Smooth muscle cell (in vitro differentiated cells): ENCODE measurements at regions not wholly inside any gene's neighbourhood (a gene's known extent, or its start where the extent isn't known, plus 50 kb on each side); places are given as distances from the start of the nearest gene placed in this dataset.
A peak's percentile ranks its signal among the peaks of the same experiment; 100 is the strongest.

Experiments
- DNase-seq: peaks from one replicate; lab custom pipeline; 2025; ENCODE audit not compliant: unreplicated experiment; lab: John Stamatoyannopoulos, UW
- H2AFZ ChIP-seq: fragments of 200-600 bp; sonication (generic); 2 replicates; pipeline ENCODE4 v1.6.0; 2016; ENCODE audit warnings: antibody characterized with exemption, low read depth, mild to moderate bottlenecking
- H3F3A ChIP-seq: fragments of 200-600 bp; sonication (generic); 2 replicates; pipeline ENCODE4 v1.6.0; 2017; ENCODE audit warnings: antibody characterized with exemption, low read depth
- H3K27ac ChIP-seq: fragments of 200-600 bp; sonication (generic); 2 replicates; pipeline ENCODE4 v1.5.1; 2016; ENCODE audit warnings: low read depth, mild to moderate bottlenecking
- H3K27me3 ChIP-seq: fragments of 200-600 bp; sonication (generic); 2 replicates; pipeline ENCODE4 v1.6.1; 2016; ENCODE audit warnings: low read depth, mild to moderate bottlenecking
- H3K36me3 ChIP-seq: fragments of 200-600 bp; sonication (generic); 2 replicates; pipeline ENCODE4 v1.5.1; 2016; ENCODE audit warnings: low read depth
- H3K4me1 ChIP-seq: fragments of 200-600 bp; sonication (generic); 2 replicates; pipeline ENCODE4 v1.5.1; 2016; ENCODE audit warnings: low read depth
- H3K4me2 ChIP-seq: fragments of 200-600 bp; sonication (generic); 2 replicates; pipeline ENCODE4 v1.6.0; 2016; ENCODE audit warnings: mild to moderate bottlenecking
- H3K4me3 ChIP-seq: fragments of 200-600 bp; sonication (generic); 2 replicates; pipeline ENCODE4 v1.5.1; 2016; ENCODE audit warnings: mild to moderate bottlenecking
- H3K79me2 ChIP-seq: fragments of 200-600 bp; sonication (generic); 2 replicates; pipeline ENCODE4 v1.6.0; 2016; ENCODE audit warnings: low read depth, mild to moderate bottlenecking
- H3K9ac ChIP-seq: fragments of 200-600 bp; sonication (generic); 2 replicates; pipeline ENCODE4 v1.6.0; 2016; ENCODE audit warnings: low read depth
- H3K9me3 ChIP-seq: fragments of 200-600 bp; sonication (generic); replicated peaks from 2 replicates; pipeline ENCODE4 v1.5.1; 2016; ENCODE audit warnings: low read depth
- H4K20me1 ChIP-seq: fragments of 200-600 bp; sonication (generic); 2 replicates; pipeline ENCODE4 v1.6.0; 2016; ENCODE audit warnings: low read depth
- WGBS: methylation state at CpG from one replicate; pipeline ENCODE4 v1.1.7; 2016; ENCODE audit warnings: low lambda C conversion rate; 5-methylcytosine and 5-hydroxymethylcytosine counted together
- TF ChIP-seq, protein P1 (sequence below): fragments of 200-600 bp; sonication (generic); IDR thresholded peaks from 2 replicates; pipeline ENCODE4 v1.5.1; 2017; ENCODE audit warnings: borderline replicate concordance, mild to moderate bottlenecking, antibody characterized with exemption; ENCODE audit not compliant: insufficient read depth, poor library complexity, severe bottlenecking

GRCh38 chr14:75333606-75334548 lies 55.2 kb downstream of the FOS start:
- Histone ChIP-seq H3F3A (no peaks in the 10 kb centered on the region), H2AFZ (no peak overlapping the region), H4K20me1 (no peaks in the 10 kb centered on the region), H3K4me1 (no peaks in the 10 kb centered on the region), H3K4me3 (no peak overlapping the region), H3K79me2 (no peaks in the 10 kb centered on the region), H3K9me3 (no peaks in the 10 kb centered on the region), H3K36me3 (no peaks in the 10 kb centered on the region), H3K27me3 (no peaks in the 10 kb centered on the region), H3K4me2 (no peak overlapping the region), H3K9ac (no peak overlapping the region), H3K27ac (no peak overlapping the region)
- DNase-seq: no peak
- 88% methylated on average over 32 of the region's 36 CpGs for WGBS
- TF ChIP-seq, protein P1, sequence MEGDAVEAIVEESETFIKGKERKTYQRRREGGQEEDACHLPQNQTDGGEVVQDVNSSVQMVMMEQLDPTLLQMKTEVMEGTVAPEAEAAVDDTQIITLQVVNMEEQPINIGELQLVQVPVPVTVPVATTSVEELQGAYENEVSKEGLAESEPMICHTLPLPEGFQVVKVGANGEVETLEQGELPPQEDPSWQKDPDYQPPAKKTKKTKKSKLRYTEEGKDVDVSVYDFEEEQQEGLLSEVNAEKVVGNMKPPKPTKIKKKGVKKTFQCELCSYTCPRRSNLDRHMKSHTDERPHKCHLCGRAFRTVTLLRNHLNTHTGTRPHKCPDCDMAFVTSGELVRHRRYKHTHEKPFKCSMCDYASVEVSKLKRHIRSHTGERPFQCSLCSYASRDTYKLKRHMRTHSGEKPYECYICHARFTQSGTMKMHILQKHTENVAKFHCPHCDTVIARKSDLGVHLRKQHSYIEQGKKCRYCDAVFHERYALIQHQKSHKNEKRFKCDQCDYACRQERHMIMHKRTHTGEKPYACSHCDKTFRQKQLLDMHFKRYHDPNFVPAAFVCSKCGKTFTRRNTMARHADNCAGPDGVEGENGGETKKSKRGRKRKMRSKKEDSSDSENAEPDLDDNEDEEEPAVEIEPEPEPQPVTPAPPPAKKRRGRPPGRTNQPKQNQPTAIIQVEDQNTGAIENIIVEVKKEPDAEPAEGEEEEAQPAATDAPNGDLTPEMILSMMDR: no peak

GRCh38 chr14:75334549-75335051 lies 56.0 kb downstream of the FOS start:
- TF ChIP-seq, protein P1: no peak
- Histone ChIP-seq H3K4me3 (no peak overlapping the region), H2AFZ (no peak overlapping the region), H3K36me3 (no peaks in the 10 kb centered on the region), H3K27ac (no peak overlapping the region), H3K9ac (no peak overlapping the region), H4K20me1 (no peaks in the 10 kb centered on the region), H3K27me3 (no peaks in the 10 kb centered on the region), H3F3A (no peaks in the 10 kb centered on the region), H3K9me3 (no peaks in the 10 kb centered on the region), H3K4me2 (peak overlapping the region; percentile 66), H3K79me2 (no peaks in the 10 kb centered on the region), H3K4me1 (no peaks in the 10 kb centered on the region)
- DNase-seq: no peak
- WGBS: 62% methylated on average over 10 of the region's 10 CpGs

GRCh38 chr14:75335571-75335970 lies 56.9 kb downstream of the FOS start:
- TF ChIP-seq, protein P1: no peak
- WGBS: 90% methylated on average over 6 of the region's 6 CpGs

GRCh38 chr14:75338398-75338797 lies 59.8 kb downstream of the FOS start:
- no peaks in the 10 kb centered on the region for H3K9me3 ChIP-seq

More at GRCh38 chr14:75335571-75335970, 56.9 kb downstream of the FOS start:
- H3K9me3 ChIP-seq: no peaks in the 10 kb centered on the region
- no peak overlapping the region for H3K27ac ChIP-seq
- no peaks in the 10 kb centered on the region for H3K79me2 ChIP-seq
- DNase-seq: no peak
- H3K4me2 ChIP-seq: no peak overlapping the region
- no peaks in the 10 kb centered on the region for H3K4me1 ChIP-seq
- no peaks in the 10 kb centered on the region for H4K20me1 ChIP-seq
- no peaks in the 10 kb centered on the region for H3F3A ChIP-seq
- H3K9ac ChIP-seq: no peak overlapping the region
- H3K36me3 ChIP-seq: no peaks in the 10 kb centered on the region
- H3K4me3 ChIP-seq: no peak overlapping the region
- H2AFZ ChIP-seq: no peak overlapping the region
- no peaks in the 10 kb centered on the region for H3K27me3 ChIP-seq

More at GRCh38 chr14:75338398-75338797, 59.8 kb downstream of the FOS start:
- H3K4me1 ChIP-seq: no peaks in the 10 kb centered on the region
- H3K4me3 ChIP-seq: no peak overlapping the region
- no peaks in the 10 kb centered on the region for H3K27me3 ChIP-seq
- H3F3A ChIP-seq: no peaks in the 10 kb centered on the region
- TF ChIP-seq, protein P1: no peak
- H3K36me3 ChIP-seq: no peaks in the 10 kb centered on the region
- no peak overlapping the region for H3K4me2 ChIP-seq
- no peak for DNase-seq
- H2AFZ ChIP-seq: no peak overlapping the region
- H3K79me2 ChIP-seq: no peaks in the 10 kb centered on the region
- H3K27ac ChIP-seq: no peak overlapping the region
- H4K20me1 ChIP-seq: no peaks in the 10 kb centered on the region
- H3K9ac ChIP-seq: no peak overlapping the region
